HG03097 (cell line): ENCODE measurements at regions not wholly inside any gene's neighbourhood (a gene's known extent, or its start where the extent isn't known, plus 50 kb on each side); places are given as distances from the start of the nearest gene placed in this dataset.
"Not testable (repeated sequence)": the region's sequence is repeated elsewhere in the genome, so short reads cannot be mapped to it uniquely, and the experiment has no call there.

Experiments used
- ATAC-seq: cut with Tn5 transposase; IDR thresholded peaks from one replicate; pipeline ENCODE4 v1.9.1; 2021; ENCODE audit not compliant: unreplicated experiment, low FRiP score

- not testable (repeated sequence) for ATAC-seq
Measured at GRCh38 chr15:22519213-22519612, 60.5 kb downstream of the GOLGA6L22 start.

- ATAC-seq: not testable (repeated sequence)
Measured at GRCh38 chr15:22526537-22526936, 67.8 kb downstream of the GOLGA6L22 start.

- ATAC-seq: not testable (repeated sequence)
Measured at GRCh38 chr15:22527016-22527415, 68.3 kb downstream of the GOLGA6L22 start.

- not testable (repeated sequence) for ATAC-seq
Measured at GRCh38 chr15:22529200-22529599, 70.5 kb downstream of the GOLGA6L22 start.

GRCh38 chr15:22559701-22560100 lies 101.0 kb downstream of the GOLGA6L22 start:
- not testable (repeated sequence) for ATAC-seq

GRCh38 chr15:22561716-22562115 lies 103.0 kb downstream of the GOLGA6L22 start:
- not testable (repeated sequence) for ATAC-seq

- not testable (repeated sequence) for ATAC-seq
Measured at GRCh38 chr15:22566510-22566909, 107.8 kb downstream of the GOLGA6L22 start.

GRCh38 chr15:22569486-22569885 lies 110.8 kb downstream of the GOLGA6L22 start:
- ATAC-seq: not testable (repeated sequence)

GRCh38 chr15:22572152-22572735 lies 113.5 kb downstream of the GOLGA6L22 start:
- not testable (repeated sequence) for ATAC-seq

GRCh38 chr15:22572792-22573191 lies 114.1 kb downstream of the GOLGA6L22 start:
- not testable (repeated sequence) for ATAC-seq

- not testable (repeated sequence) for ATAC-seq
Measured at GRCh38 chr15:22577828-22578227, 119.1 kb downstream of the GOLGA6L22 start.

GRCh38 chr15:22579213-22579612 lies 120.5 kb downstream of the GOLGA6L22 start:
- ATAC-seq: not testable (repeated sequence)

GRCh38 chr15:22587391-22587790 lies 128.7 kb downstream of the GOLGA6L22 start:
- not testable (repeated sequence) for ATAC-seq

- not testable (repeated sequence) for ATAC-seq
Measured at GRCh38 chr15:22598552-22598951, 139.8 kb downstream of the GOLGA6L22 start.

GRCh38 chr15:22599526-22600320 lies 141.0 kb downstream of the GOLGA6L22 start:
- ATAC-seq: not testable (repeated sequence)

GRCh38 chr15:22616976-22617375 lies 158.3 kb downstream of the GOLGA6L22 start:
- ATAC-seq: not testable (repeated sequence)

GRCh38 chr15:22631789-22632188 lies 154.7 kb upstream of the NIPA1 start:
- not testable (repeated sequence) for ATAC-seq

- not testable (repeated sequence) for ATAC-seq
Measured at GRCh38 chr15:22639983-22640382, 146.5 kb upstream of the NIPA1 start.

GRCh38 chr15:22649458-22649857 lies 137.0 kb upstream of the NIPA1 start:
- ATAC-seq: not testable (repeated sequence)

GRCh38 chr15:22651179-22651578 lies 135.3 kb upstream of the NIPA1 start:
- not testable (repeated sequence) for ATAC-seq

- ATAC-seq: peak; percentile 69
Measured at GRCh38 chr15:22664294-22665058, 122.0 kb upstream of the NIPA1 start.
